HEK293 (cell line): ENCODE measurements at regions not wholly inside any gene's neighbourhood (a gene's known extent, or its start where the extent isn't known, plus 50 kb on each side); places are given as distances from the start of the nearest gene placed in this dataset.

Experiments used
- CTCF ChIA-PET: fragments of 350-600 bp; formaldehyde crosslinking; extraction: SDS; loops from one replicate; lab custom pipeline; 2021; ENCODE audit warnings: antibody characterized with exemption; lab: Yijun Ruan, JAX
- POLR2A ChIA-PET: fragments of 300-600 bp; formaldehyde crosslinking; extraction: SDS; loops from one replicate; lab custom pipeline; 2020; ENCODE audit warnings: antibody characterized with exemption, inconsistent platforms; lab: Yijun Ruan, JAX
- H3K27ac ChIP-seq: fragments of 200-500 bp; sonication (Bioruptor generic); 2 replicates; pipeline ENCODE4 v1.5.1; 2014; ENCODE audit warnings: low read depth, low read length, control low read depth, inconsistent platforms; ENCODE audit errors: extremely low read depth
- H3K36me3 ChIP-seq, 2 experiments: fragments of 200-500 bp in 1 of 2; sonication (Bioruptor generic) in 1 of 2; 1 replicate in 1 of 2; 2 replicates in 1 of 2; pipeline ENCODE4 v1.5.1; 2014 to 2017; ENCODE audit warnings: inconsistent platforms in 2 of 2, low read length in 2 of 2; ENCODE audit not compliant: control insufficient read depth in 2 of 2, insufficient read depth in 1 of 2
- H3K4me1 ChIP-seq: fragments of 200-500 bp; sonication (Bioruptor generic); 2 replicates; pipeline ENCODE4 v1.5.1; 2014; ENCODE audit warnings: mild to moderate bottlenecking, low read length, inconsistent platforms; ENCODE audit not compliant: control insufficient read depth, insufficient read depth
- H3K4me3 ChIP-seq: 2 replicates; pipeline ENCODE4 v1.5.1; 2011; ENCODE audit warnings: low read depth, mild to moderate bottlenecking, control low read depth, low read length, moderate library complexity
- H3K9me3 ChIP-seq: fragments of 200-500 bp; sonication (Bioruptor generic); 2 replicates; pipeline ENCODE4 v1.5.1; 2014; ENCODE audit warnings: low read depth, low read length, inconsistent platforms; ENCODE audit not compliant: control insufficient read depth, insufficient read depth
- GLI4 ChIP-seq: fragments of 450-650 bp; formaldehyde crosslinking; IDR thresholded peaks from 2 replicates; pipeline ENCODE4 v1.5.1; 2016; ENCODE audit warnings: missing biosample characterization, missing genetic modification characterization
- KLF9 ChIP-seq: fragments of 450-650 bp; formaldehyde crosslinking; IDR thresholded peaks from 2 replicates; pipeline ENCODE4 v1.5.1; 2016; ENCODE audit warnings: missing biosample characterization, missing genetic modification characterization, low read depth
- MZF1 ChIP-seq: fragments of 450-650 bp; formaldehyde crosslinking; IDR thresholded peaks from 2 replicates; pipeline ENCODE4 v1.5.1; 2017; ENCODE audit warnings: missing biosample characterization, missing genetic modification characterization, borderline replicate concordance
- SP3 ChIP-seq: fragments of 450-650 bp; formaldehyde crosslinking; IDR thresholded peaks from 2 replicates; pipeline ENCODE4 v1.5.1; 2016; ENCODE audit warnings: missing biosample characterization, missing genetic modification characterization
- SP7 ChIP-seq: fragments of 450-650 bp; formaldehyde crosslinking; IDR thresholded peaks from 2 replicates; pipeline ENCODE4 v1.5.1; 2016; ENCODE audit warnings: missing biosample characterization, missing genetic modification characterization
- ZFP69B ChIP-seq: fragments of 450-650 bp; formaldehyde crosslinking; IDR thresholded peaks from 2 replicates; pipeline ENCODE4 v1.5.1; 2016; ENCODE audit warnings: missing biosample characterization, missing genetic modification characterization
- ZNF16 ChIP-seq: fragments of 450-650 bp; formaldehyde crosslinking; IDR thresholded peaks from 2 replicates; pipeline ENCODE4 v1.5.1; 2016; ENCODE audit warnings: low read depth, missing biosample characterization, missing genetic modification characterization
- ZNF174 ChIP-seq: fragments of 450-650 bp; formaldehyde crosslinking; IDR thresholded peaks from 2 replicates; pipeline ENCODE4 v1.5.0; 2017; ENCODE audit warnings: missing biosample characterization, mild to moderate bottlenecking, missing genetic modification characterization
- ZNF211 ChIP-seq: fragments of 450-650 bp; formaldehyde crosslinking; IDR thresholded peaks from 2 replicates; pipeline ENCODE4 v1.5.1; 2016; ENCODE audit warnings: low read depth, missing biosample characterization, missing genetic modification characterization
- ZNF221 ChIP-seq: fragments of 450-650 bp; formaldehyde crosslinking; IDR thresholded peaks from 2 replicates; pipeline ENCODE4 v1.5.1; 2017; ENCODE audit warnings: missing biosample characterization, missing genetic modification characterization, borderline replicate concordance
- ZNF223 ChIP-seq: fragments of 450-650 bp; formaldehyde crosslinking; IDR thresholded peaks from 2 replicates; pipeline ENCODE4 v1.5.1; 2016; ENCODE audit warnings: missing biosample characterization, missing genetic modification characterization
- ZNF311 ChIP-seq: fragments of 450-650 bp; formaldehyde crosslinking; IDR thresholded peaks from 2 replicates; pipeline ENCODE4 v1.5.1; 2017; ENCODE audit warnings: missing biosample characterization, missing genetic modification characterization, borderline replicate concordance
- ZNF391 ChIP-seq: fragments of 450-650 bp; formaldehyde crosslinking; IDR thresholded peaks from 2 replicates; pipeline ENCODE4 v1.5.1; 2016; ENCODE audit warnings: low read depth, missing biosample characterization, missing genetic modification characterization, borderline replicate concordance
- ZNF404 ChIP-seq: fragments of 450-650 bp; formaldehyde crosslinking; IDR thresholded peaks from 2 replicates; pipeline ENCODE4 v1.5.1; 2017; ENCODE audit warnings: missing biosample characterization, missing genetic modification characterization
- ZNF549 ChIP-seq: fragments of 450-650 bp; IDR thresholded peaks from 2 replicates; pipeline ENCODE4 v1.5.1; 2018; ENCODE audit warnings: missing biosample characterization, missing genetic modification characterization, mild to moderate bottlenecking, inconsistent platforms, moderate library complexity
- ZNF785 ChIP-seq: fragments of 450-650 bp; formaldehyde crosslinking; IDR thresholded peaks from 2 replicates; pipeline ENCODE4 v1.5.1; 2016; ENCODE audit warnings: missing biosample characterization, missing genetic modification characterization
- ZNF837 ChIP-seq: fragments of 450-650 bp; formaldehyde crosslinking; IDR thresholded peaks from 2 replicates; pipeline ENCODE4 v1.5.1; 2016; ENCODE audit warnings: missing biosample characterization, missing genetic modification characterization
- TF ChIP-seq, protein P1 (sequence below): sonication (generic); formaldehyde crosslinking; IDR thresholded peaks from 2 replicates; pipeline ENCODE4 v1.8.1; 2022; ENCODE audit warnings: mild to moderate bottlenecking, moderate library complexity, missing genetic modification reagents
- TF ChIP-seq, protein P2 (sequence below): IDR thresholded peaks from 2 replicates; pipeline ENCODE4 v1.6.1; 2011; ENCODE audit warnings: mild to moderate bottlenecking, low read depth, low read length, borderline replicate concordance
- TF ChIP-seq, protein P3 (sequence below): fragments of 450-650 bp; formaldehyde crosslinking; IDR thresholded peaks from 2 replicates; pipeline ENCODE4 v1.5.1; 2016; ENCODE audit warnings: missing biosample characterization, missing genetic modification characterization
- TF ChIP-seq, protein P4 (sequence below): fragments of 450-650 bp; formaldehyde crosslinking; IDR thresholded peaks from 2 replicates; pipeline ENCODE4 v1.5.1; 2016; ENCODE audit warnings: missing biosample characterization, missing genetic modification characterization, borderline replicate concordance

DNA sequence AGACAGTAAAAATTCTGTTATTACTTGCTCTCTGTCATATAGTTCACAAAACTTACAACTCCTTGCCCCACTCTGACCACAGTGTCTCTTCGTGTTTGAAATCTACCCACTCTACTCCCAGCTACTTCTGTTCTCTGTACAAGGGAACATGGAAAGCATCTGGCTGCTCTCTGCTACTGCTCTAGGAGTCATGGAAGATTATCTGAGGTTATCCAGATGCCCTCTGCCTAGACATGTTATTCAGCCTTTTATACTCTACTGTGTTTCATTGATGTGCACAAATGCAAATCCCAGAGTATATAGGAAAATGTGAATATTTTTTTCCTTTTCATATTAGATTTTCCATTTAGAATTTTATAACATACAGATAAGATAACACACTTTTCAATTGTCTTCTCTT, 1525.6 kb downstream of the MAT2B start (continued):
- no peak for TF ChIP-seq MZF1 (tag by site-specific recombination)
- TF ChIP-seq ZNF221 (tag by site-specific recombination) = no peak
- TF ChIP-seq, protein P1, sequence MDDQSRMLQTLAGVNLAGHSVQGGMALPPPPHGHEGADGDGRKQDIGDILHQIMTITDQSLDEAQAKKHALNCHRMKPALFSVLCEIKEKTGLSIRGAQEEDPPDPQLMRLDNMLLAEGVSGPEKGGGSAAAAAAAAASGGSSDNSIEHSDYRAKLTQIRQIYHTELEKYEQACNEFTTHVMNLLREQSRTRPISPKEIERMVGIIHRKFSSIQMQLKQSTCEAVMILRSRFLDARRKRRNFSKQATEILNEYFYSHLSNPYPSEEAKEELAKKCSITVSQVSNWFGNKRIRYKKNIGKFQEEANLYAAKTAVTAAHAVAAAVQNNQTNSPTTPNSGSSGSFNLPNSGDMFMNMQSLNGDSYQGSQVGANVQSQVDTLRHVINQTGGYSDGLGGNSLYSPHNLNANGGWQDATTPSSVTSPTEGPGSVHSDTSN = no peak
- no peak for TF ChIP-seq ZNF837 (tag by site-specific recombination)
- no peak for TF ChIP-seq ZNF174 (tag by site-specific recombination)
- TF ChIP-seq ZNF223 = no peak
- TF ChIP-seq ZNF549 = no peak
- no peak for TF ChIP-seq SP3 (tag by site-specific recombination)
- no peak for TF ChIP-seq ZNF16 (tag by site-specific recombination)
- TF ChIP-seq SP7 (tag by site-specific recombination) = no peak
- no peak for TF ChIP-seq ZNF404 (tag by site-specific recombination)

DNA sequence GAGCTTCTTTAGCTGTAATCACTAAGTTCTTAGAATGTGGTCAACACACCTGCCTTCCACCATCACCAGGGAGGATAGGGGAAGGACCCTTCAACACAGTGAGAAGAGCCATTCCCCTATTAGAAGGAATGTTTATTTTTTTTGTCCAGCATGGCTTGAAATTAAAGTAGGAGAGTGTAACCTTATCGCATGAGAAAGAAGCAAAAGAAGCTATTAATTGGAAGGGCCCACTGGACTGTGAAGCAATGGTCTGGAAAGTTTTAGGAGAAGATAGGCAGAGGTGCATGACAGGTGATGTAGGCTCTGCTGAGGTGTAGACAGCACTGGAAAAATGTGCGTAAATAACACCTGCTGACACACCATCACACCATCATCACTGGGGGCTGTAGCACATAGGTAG, 1526.0 kb downstream of the MAT2B start:
- no peak for TF ChIP-seq GLI4
- TF ChIP-seq ZNF211 (tag by site-specific recombination) = no peak
- no peak for TF ChIP-seq ZNF221 (tag by site-specific recombination)
- no peak for TF ChIP-seq ZNF785 (tag by site-specific recombination)
- TF ChIP-seq ZFP69B (tag by site-specific recombination) = no peak
- TF ChIP-seq, protein P2, sequence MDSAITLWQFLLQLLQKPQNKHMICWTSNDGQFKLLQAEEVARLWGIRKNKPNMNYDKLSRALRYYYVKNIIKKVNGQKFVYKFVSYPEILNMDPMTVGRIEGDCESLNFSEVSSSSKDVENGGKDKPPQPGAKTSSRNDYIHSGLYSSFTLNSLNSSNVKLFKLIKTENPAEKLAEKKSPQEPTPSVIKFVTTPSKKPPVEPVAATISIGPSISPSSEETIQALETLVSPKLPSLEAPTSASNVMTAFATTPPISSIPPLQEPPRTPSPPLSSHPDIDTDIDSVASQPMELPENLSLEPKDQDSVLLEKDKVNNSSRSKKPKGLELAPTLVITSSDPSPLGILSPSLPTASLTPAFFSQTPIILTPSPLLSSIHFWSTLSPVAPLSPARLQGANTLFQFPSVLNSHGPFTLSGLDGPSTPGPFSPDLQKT = no peak
- TF ChIP-seq, protein P3, sequence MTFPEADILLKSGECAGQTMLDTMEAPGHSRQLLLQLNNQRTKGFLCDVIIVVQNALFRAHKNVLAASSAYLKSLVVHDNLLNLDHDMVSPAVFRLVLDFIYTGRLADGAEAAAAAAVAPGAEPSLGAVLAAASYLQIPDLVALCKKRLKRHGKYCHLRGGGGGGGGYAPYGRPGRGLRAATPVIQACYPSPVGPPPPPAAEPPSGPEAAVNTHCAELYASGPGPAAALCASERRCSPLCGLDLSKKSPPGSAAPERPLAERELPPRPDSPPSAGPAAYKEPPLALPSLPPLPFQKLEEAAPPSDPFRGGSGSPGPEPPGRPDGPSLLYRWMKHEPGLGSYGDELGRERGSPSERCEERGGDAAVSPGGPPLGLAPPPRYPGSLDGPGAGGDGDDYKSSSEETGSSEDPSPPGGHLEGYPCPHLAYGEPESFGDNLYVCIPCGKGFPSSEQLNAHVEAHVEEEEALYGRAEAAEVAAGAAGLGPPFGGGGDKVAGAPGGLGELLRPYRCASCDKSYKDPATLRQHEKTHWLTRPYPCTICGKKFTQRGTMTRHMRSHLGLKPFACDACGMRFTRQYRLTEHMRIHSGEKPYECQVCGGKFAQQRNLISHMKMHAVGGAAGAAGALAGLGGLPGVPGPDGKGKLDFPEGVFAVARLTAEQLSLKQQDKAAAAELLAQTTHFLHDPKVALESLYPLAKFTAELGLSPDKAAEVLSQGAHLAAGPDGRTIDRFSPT (tag by site-specific recombination) = no peak
- TF ChIP-seq SP7 (tag by site-specific recombination) = no peak
- TF ChIP-seq, protein P4, sequence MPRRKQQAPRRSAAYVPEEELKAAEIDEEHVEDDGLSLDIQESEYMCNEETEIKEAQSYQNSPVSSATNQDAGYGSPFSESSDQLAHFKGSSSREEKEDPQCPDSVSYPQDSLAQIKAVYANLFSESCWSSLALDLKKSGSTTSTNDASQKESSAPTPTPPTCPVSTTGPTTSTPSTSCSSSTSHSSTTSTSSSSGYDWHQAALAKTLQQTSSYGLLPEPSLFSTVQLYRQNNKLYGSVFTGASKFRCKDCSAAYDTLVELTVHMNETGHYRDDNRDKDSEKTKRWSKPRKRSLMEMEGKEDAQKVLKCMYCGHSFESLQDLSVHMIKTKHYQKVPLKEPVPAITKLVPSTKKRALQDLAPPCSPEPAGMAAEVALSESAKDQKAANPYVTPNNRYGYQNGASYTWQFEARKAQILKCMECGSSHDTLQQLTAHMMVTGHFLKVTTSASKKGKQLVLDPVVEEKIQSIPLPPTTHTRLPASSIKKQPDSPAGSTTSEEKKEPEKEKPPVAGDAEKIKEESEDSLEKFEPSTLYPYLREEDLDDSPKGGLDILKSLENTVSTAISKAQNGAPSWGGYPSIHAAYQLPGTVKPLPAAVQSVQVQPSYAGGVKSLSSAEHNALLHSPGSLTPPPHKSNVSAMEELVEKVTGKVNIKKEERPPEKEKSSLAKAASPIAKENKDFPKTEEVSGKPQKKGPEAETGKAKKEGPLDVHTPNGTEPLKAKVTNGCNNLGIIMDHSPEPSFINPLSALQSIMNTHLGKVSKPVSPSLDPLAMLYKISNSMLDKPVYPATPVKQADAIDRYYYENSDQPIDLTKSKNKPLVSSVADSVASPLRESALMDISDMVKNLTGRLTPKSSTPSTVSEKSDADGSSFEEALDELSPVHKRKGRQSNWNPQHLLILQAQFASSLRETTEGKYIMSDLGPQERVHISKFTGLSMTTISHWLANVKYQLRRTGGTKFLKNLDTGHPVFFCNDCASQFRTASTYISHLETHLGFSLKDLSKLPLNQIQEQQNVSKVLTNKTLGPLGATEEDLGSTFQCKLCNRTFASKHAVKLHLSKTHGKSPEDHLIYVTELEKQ = no peak
- no peak for TF ChIP-seq KLF9
- TF ChIP-seq ZNF311 = no peak
- TF ChIP-seq ZNF391 (tag by site-specific recombination) = no peak
- no peak for TF ChIP-seq MZF1 (tag by site-specific recombination)
- H3K4me3 ChIP-seq = no peak overlapping the region
- H3K9me3 ChIP-seq = no peaks in the 10 kb centered on the region
- ChIA-PET CTCF (no interaction called here), POLR2A (no interaction called here)
- H3K27ac ChIP-seq = no peak overlapping the region
- no peaks in the 10 kb centered on the region for H3K4me1 ChIP-seq
- H3K36me3 ChIP-seq = no peaks in the 10 kb centered on the region
